ENCODE measurements at regions not wholly inside any gene's neighbourhood (a gene's known extent, or its start where the extent isn't known, plus 50 kb on each side); places are given as distances from the start of the nearest gene placed in this dataset.

DNA sequence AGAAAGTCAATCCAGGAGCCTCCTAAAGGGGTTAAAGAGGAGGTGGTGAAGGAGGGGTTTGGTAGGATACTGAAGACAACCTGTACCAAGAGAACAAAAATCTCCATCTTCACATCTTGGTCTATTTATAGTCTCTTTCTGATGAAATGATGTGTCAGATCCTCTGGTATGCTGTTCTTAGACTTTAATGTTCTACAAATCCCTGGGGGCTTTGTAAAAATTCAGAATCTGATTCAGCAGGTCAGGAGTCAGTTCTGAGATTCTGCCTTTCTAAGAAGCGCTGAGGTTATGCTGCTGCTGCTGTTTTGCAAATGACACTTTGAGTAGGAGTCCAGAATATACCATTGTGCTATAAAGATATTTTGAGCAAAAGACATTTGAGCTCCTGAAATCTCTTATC, 172.9 kb upstream of the GLRA2 start:
- no CpG with 5 or more reads among the region's 1 CpG for WGBS (ENCODE audit: insufficient coverage)
- POLR2A ChIA-PET, result no interaction called here
- Histone ChIP-seq H3K27ac (ENCODE audit: low read length) (no peak overlapping the region), H3K9me3 (no peaks in the 10 kb centered on the region), H3K4me1 (ENCODE audit: control insufficient read depth in 1 of 2, extremely low read depth in 1 of 2, insufficient read depth in 2 of 2, low read length in 2 of 2) (no peaks in the 10 kb centered on the region), H3K36me3 (ENCODE audit: control insufficient read depth in 2 of 2, extremely low read depth in 1 of 2, insufficient read depth in 1 of 2, low read length in 1 of 2) (no peaks in the 10 kb centered on the region), H3K27me3 (replicated peaks in 1 of 2; ENCODE audit: control insufficient read depth in 2 of 2, extremely low read depth in 1 of 2, insufficient read depth in 2 of 2, low read length in 1 of 2) (no peaks in the 10 kb centered on the region), H3K4me3 (ENCODE audit: control insufficient read depth in 1 of 2, extremely low read depth in 1 of 2, low read length in 1 of 2) (no peak overlapping the region)
- CTCF ChIA-PET, result no interaction called here
- DNase-seq (no peak), ATAC-seq (replicated peaks in 1 of 4) (no peak)
- Mint-ChIP-seq H3K4me1 (no peaks in the 10 kb centered on the region), H3K27me3 (no peaks in the 10 kb centered on the region), H3K9me3 (peaks cover 0 to 8% (median 0%) of the 10 kb centered on the region in 3 donors), H3K27ac (no peak overlapping the region), H3K4me3 (no peak overlapping the region), H3K36me3 (no peaks in the 10 kb centered on the region)

DNA sequence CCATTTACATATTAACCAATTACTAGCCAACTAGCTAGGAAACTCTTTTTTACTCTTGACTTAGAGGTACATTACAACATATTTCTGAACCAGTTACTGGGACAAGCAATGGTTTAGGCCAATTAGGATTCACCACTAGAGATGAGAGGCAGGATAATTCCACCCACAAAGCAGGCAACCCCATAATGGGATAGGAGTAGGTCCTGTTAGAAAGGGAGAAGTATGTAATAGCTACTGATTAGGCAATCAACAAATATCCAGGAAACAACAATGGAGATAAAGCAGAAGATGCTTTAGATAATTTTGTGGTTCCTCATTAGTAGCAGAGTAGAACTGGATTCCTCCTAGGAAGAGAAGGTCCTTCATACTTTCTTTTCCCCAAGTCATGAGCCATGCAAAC, 173.8 kb upstream of the GLRA2 start:
- ChIA-PET CTCF (no interaction called here), POLR2A (no interaction called here)
- Histone ChIP-seq H3K4me3 (ENCODE audit: control insufficient read depth in 1 of 2, extremely low read depth in 1 of 2, low read length in 1 of 2) (no peak overlapping the region), H3K27me3 (replicated peaks in 1 of 2; ENCODE audit: control insufficient read depth in 2 of 2, extremely low read depth in 1 of 2, insufficient read depth in 2 of 2, low read length in 1 of 2) (no peaks in the 10 kb centered on the region), H3K27ac (ENCODE audit: low read length) (no peak overlapping the region), H3K9me3 (no peaks in the 10 kb centered on the region), H3K36me3 (ENCODE audit: control insufficient read depth in 2 of 2, extremely low read depth in 1 of 2, insufficient read depth in 1 of 2, low read length in 1 of 2) (no peaks in the 10 kb centered on the region), H3K4me1 (ENCODE audit: control insufficient read depth in 1 of 2, extremely low read depth in 1 of 2, insufficient read depth in 2 of 2, low read length in 2 of 2) (no peaks in the 10 kb centered on the region)
- ATAC-seq (replicated peaks in 1 of 4) (no peak), DNase-seq (no peak)
- Mint-ChIP-seq H3K4me1 (no peaks in the 10 kb centered on the region), H3K27me3 (no peaks in the 10 kb centered on the region), H3K27ac (no peak overlapping the region), H3K4me3 (no peak overlapping the region), H3K36me3 (no peaks in the 10 kb centered on the region), H3K9me3 (peaks cover 0 to 11% (median 0%) of the 10 kb centered on the region in 3 donors)

DNA sequence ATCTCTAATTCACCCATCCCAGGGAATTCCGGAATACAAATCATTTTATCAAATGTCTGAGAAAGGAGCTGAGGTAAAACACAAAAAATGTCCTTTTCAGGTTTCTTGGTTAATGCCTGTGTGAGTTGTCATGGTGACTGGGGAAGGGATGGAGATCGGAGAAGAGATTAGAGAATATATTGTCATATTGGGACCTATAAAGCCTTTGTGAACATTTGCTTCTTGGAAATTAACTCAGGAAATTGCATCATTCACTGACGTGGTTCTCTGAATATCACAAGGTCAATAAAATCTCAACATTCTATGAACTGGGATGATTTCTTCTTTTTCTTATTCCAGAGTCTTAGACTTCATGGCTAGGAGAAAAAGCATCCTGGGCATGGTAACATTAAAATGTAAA, 174.8 kb upstream of the GLRA2 start:
- no peaks in the 10 kb centered on the region for H3K4me1 Mint-ChIP-seq
- Histone ChIP-seq H3K9me3 (no peaks in the 10 kb centered on the region), H3K4me1 (ENCODE audit: control insufficient read depth in 1 of 2, extremely low read depth in 1 of 2, insufficient read depth in 2 of 2, low read length in 2 of 2) (no peaks in the 10 kb centered on the region), H3K27ac (ENCODE audit: low read length) (no peak overlapping the region), H3K27me3 (replicated peaks in 1 of 2; ENCODE audit: control insufficient read depth in 2 of 2, extremely low read depth in 1 of 2, insufficient read depth in 2 of 2, low read length in 1 of 2) (no peaks in the 10 kb centered on the region), H3K4me3 (ENCODE audit: control insufficient read depth in 1 of 2, extremely low read depth in 1 of 2, low read length in 1 of 2) (no peak overlapping the region), H3K36me3 (ENCODE audit: control insufficient read depth in 2 of 2, extremely low read depth in 1 of 2, insufficient read depth in 1 of 2, low read length in 1 of 2) (no peaks in the 10 kb centered on the region)
- H3K36me3 Mint-ChIP-seq, result no peaks in the 10 kb centered on the region
- H3K9me3 Mint-ChIP-seq, result peaks cover 0 to 14% (median 0%) of the 10 kb centered on the region in 3 donors
- WGBS (ENCODE audit: insufficient coverage), result no CpG with 5 or more reads among the region's 3 CpGs
- POLR2A ChIA-PET, result no interaction called here
- CTCF ChIA-PET, result no interaction called here
- ATAC-seq (replicated peaks in 1 of 4), result no peak
- no peak for DNase-seq
- H3K27ac Mint-ChIP-seq, result no peak overlapping the region
- H3K4me3 Mint-ChIP-seq, result no peak overlapping the region
- peaks cover 0 to 5% of the 10 kb centered on the region in 2 donors for H3K27me3 Mint-ChIP-seq

DNA sequence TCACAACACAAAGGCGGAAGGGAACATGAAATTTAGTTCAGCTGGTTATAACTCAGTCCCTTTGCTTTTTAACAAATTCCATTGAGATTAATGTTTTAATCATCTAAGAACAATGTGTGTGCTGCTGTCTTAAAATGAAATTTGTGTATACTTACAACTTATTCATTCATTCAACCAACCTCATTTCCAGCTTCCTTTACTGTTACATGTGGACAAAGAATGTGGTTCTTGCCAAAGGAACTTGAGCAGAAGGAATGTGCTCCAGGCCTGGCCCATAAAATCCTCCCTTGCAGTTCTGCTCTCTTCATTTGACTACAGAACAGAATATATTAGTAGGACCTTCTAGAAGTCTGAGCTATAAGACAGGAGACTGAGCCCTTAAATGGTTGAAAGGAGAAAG, 176.8 kb upstream of the GLRA2 start:
- ChIA-PET CTCF (interaction anchor here in 1 of 2 donors (1.0 kb wide), 1 partner anchor 12 kb away, joined by 3 read pairs; no protein-coding TSS in a partner anchor), POLR2A (no interaction called here)
- Mint-ChIP-seq H3K9me3 (peaks cover 0 to 14% (median 0%) of the 10 kb centered on the region in 3 donors), H3K4me1 (no peaks in the 10 kb centered on the region), H3K27ac (no peak overlapping the region), H3K36me3 (no peaks in the 10 kb centered on the region), H3K27me3 (peaks cover 0 to 10% of the 10 kb centered on the region in 2 donors), H3K4me3 (no peak overlapping the region)
- no peaks in the 10 kb centered on the region for H3K27me3 ChIP-seq (replicated peaks in 1 of 2; ENCODE audit: control insufficient read depth in 2 of 2, extremely low read depth in 1 of 2, insufficient read depth in 2 of 2, low read length in 1 of 2)
- no peak for DNase-seq
- no peak for ATAC-seq (replicated peaks in 1 of 4)
- H3K36me3 ChIP-seq (ENCODE audit: control insufficient read depth in 2 of 2, extremely low read depth in 1 of 2, insufficient read depth in 1 of 2, low read length in 1 of 2), result no peaks in the 10 kb centered on the region
- H3K27ac ChIP-seq (ENCODE audit: low read length), result no peak overlapping the region
- no peaks in the 10 kb centered on the region for H3K4me1 ChIP-seq (ENCODE audit: control insufficient read depth in 1 of 2, extremely low read depth in 1 of 2, insufficient read depth in 2 of 2, low read length in 2 of 2)
- no peak overlapping the region for H3K4me3 ChIP-seq (ENCODE audit: control insufficient read depth in 1 of 2, extremely low read depth in 1 of 2, low read length in 1 of 2)
- H3K9me3 ChIP-seq, result no peaks in the 10 kb centered on the region
- WGBS (ENCODE audit: insufficient coverage), result no CpG with 5 or more reads among the region's 1 CpG

DNA sequence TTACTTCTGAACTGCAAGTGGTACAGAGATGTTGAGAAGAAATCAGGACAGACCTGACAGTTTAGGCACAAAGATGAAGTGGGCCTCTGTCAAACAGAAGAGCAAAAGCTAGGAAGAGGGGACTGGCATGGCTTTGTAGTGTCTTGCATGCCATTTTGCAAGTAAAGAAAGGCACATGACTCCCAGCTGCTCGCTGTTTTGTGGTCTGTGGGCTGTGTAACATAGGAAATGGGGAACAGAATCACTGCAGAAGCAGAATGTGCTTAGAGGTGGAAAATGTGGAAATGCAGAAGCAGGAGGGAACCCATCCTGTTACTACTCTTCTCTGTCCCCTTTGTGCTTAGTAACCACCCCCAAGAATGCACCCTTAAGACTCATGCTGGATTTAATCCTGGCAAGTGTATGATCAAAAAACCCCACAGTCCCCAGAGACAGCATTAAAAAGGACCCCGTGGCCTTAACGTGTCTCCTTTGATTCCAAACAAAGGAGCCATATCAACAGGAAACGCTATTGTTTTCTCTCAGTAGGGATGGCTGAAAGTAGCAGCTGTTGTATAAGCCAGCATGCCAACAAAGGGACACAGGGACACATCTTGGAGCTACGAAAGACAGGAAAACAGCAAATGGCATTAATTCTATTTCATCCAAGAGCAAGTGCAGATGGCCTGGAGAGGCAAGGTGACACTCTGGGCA, 177.6 kb upstream of the GLRA2 start:
- CTCF ChIA-PET, result no interaction called here
- ATAC-seq (replicated peaks in 1 of 4) (no peak), DNase-seq (no peak)
- H3K4me3 ChIP-seq (ENCODE audit: control insufficient read depth in 1 of 2, extremely low read depth in 1 of 2, low read length in 1 of 2), result no peak overlapping the region
- Mint-ChIP-seq H3K4me3 (no peak overlapping the region), H3K9me3 (peaks cover 0 to 14% (median 0%) of the 10 kb centered on the region in 3 donors), H3K27ac (no peak overlapping the region), H3K36me3 (no peaks in the 10 kb centered on the region), H3K27me3 (peaks cover 0 to 10% of the 10 kb centered on the region in 2 donors), H3K4me1 (no peaks in the 10 kb centered on the region)
- H3K9me3 ChIP-seq, result no peaks in the 10 kb centered on the region
- POLR2A ChIA-PET, result interaction anchor here in 1 of 2 donors (0.6 kb wide), 1 partner anchor 1726 kb away, joined by 3 read pairs; no protein-coding TSS in a partner anchor
- whole genome bisulfite sequencing (ENCODE audit: insufficient coverage), result 0% methylated on average over 1 of the region's 5 CpGs
- H3K27ac ChIP-seq (ENCODE audit: low read length), result no peak overlapping the region
- H3K27me3 ChIP-seq (replicated peaks in 1 of 2; ENCODE audit: control insufficient read depth in 2 of 2, extremely low read depth in 1 of 2, insufficient read depth in 2 of 2, low read length in 1 of 2), result no peaks in the 10 kb centered on the region
- H3K4me1 ChIP-seq (ENCODE audit: control insufficient read depth in 1 of 2, extremely low read depth in 1 of 2, insufficient read depth in 2 of 2, low read length in 2 of 2), result no peaks in the 10 kb centered on the region
- no peaks in the 10 kb centered on the region for H3K36me3 ChIP-seq (ENCODE audit: control insufficient read depth in 2 of 2, extremely low read depth in 1 of 2, insufficient read depth in 1 of 2, low read length in 1 of 2)

DNA sequence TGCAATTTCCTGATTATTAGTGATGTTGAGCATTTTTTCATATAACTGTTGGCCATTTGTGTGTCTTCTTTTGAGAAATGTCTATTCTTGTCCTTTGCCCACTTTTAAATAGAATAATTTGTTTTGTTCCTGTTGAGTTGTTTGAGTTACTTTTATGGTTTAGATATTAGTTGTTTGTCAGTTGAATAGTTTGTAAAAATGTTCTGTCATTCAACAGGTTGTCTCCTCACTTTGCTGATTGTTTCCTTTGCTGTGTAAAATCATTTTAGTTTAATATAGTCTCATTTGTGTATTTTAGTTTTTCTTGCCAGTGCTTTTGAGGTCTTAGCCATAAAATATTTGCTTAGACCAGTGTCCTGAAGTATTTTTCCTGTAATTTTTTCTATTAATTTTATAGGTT, 181.8 kb upstream of the GLRA2 start:
- peaks cover 3 to 17% (median 5%) of the 10 kb centered on the region in 3 donors for H3K9me3 Mint-ChIP-seq
- ATAC-seq (replicated peaks in 1 of 4) (no peak), DNase-seq (no peak)
- Histone ChIP-seq H3K9me3 (no peaks in the 10 kb centered on the region), H3K4me1 (ENCODE audit: control insufficient read depth in 1 of 2, extremely low read depth in 1 of 2, insufficient read depth in 2 of 2, low read length in 2 of 2) (no peaks in the 10 kb centered on the region), H3K4me3 (ENCODE audit: control insufficient read depth in 1 of 2, extremely low read depth in 1 of 2, low read length in 1 of 2) (no peak overlapping the region), H3K36me3 (ENCODE audit: control insufficient read depth in 2 of 2, extremely low read depth in 1 of 2, insufficient read depth in 1 of 2, low read length in 1 of 2) (no peaks in the 10 kb centered on the region), H3K27ac (ENCODE audit: low read length) (no peak overlapping the region), H3K27me3 (replicated peaks in 1 of 2; ENCODE audit: control insufficient read depth in 2 of 2, extremely low read depth in 1 of 2, insufficient read depth in 2 of 2, low read length in 1 of 2) (no peaks in the 10 kb centered on the region)
- H3K4me1 Mint-ChIP-seq, result no peaks in the 10 kb centered on the region
- CTCF ChIA-PET, result no interaction called here
- POLR2A ChIA-PET, result no interaction called here
- H3K27me3 Mint-ChIP-seq, result peaks cover 0 to 10% of the 10 kb centered on the region in 2 donors
- no peak overlapping the region for H3K4me3 Mint-ChIP-seq
- H3K27ac Mint-ChIP-seq, result no peak overlapping the region
- no peaks in the 10 kb centered on the region for H3K36me3 Mint-ChIP-seq

Data from T-cell (primary cell).